ENCODE measurements at regions not wholly inside any gene's neighbourhood (a gene's known extent, or its start where the extent isn't known, plus 50 kb on each side); places are given as distances from the start of the nearest gene placed in this dataset.

DNA sequence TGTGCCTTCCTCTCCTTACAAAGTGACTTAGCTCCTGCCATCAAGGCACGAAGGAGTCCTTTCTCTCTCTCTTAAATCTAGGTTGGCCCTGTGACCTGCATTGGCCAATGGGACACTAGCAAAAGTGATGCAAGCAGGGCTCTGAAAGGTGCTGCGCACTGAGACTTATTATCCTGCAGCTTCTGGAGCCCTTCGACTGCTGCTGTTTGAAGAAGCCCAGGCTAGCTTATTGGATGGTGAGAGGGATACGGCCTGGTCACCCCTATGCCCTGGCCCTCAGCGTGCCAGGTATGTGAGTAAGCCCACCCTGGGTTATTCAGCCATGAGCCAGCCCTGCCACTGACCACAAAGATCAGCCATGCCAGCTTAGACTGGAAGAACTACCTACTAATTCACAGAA is 74.5 kb upstream of the GGTLC1 start:
- H3K27ac ChIP-seq = no peak overlapping the region
- H3K27me3 ChIP-seq (replicated peaks; ENCODE audit: insufficient read depth) = no peaks in the 10 kb centered on the region
- intact Hi-C loops (cut with DNase I) = no loop called here
- TF ChIP-seq POLR2AphosphoS5 (IDR thresholded peaks at IDR 0.05) = no peak
- no peak for TF ChIP-seq CTCF (IDR thresholded peaks at IDR 0.05)
- TF ChIP-seq POLR2A (IDR thresholded peaks at IDR 0.05) = no peak
- 84% methylated on average over 3 of the region's 5 CpGs for WGBS
- H3K4me3 ChIP-seq = no peak overlapping the region
- H3K9me3 ChIP-seq = no peaks in the 10 kb centered on the region
- no peaks in the 10 kb centered on the region for H3K36me3 ChIP-seq
- H3K4me1 ChIP-seq (replicated peaks) = no peaks in the 10 kb centered on the region
- no peak for DNase-seq (ENCODE audit: low spot score)

GRCh38 chr20:24060851-24061590 is 72.4 kb upstream of the GGTLC1 start:
- WGBS = 68% methylated on average over 13 of the region's 13 CpGs

GRCh38 chr20:24059174-24059573 is 70.6 kb upstream of the GGTLC1 start:
- Histone ChIP-seq H3K4me1 (replicated peaks) (no peaks in the 10 kb centered on the region), H3K36me3 (no peaks in the 10 kb centered on the region), H3K9me3 (no peaks in the 10 kb centered on the region), H3K27me3 (replicated peaks; ENCODE audit: insufficient read depth) (no peaks in the 10 kb centered on the region), H3K27ac (no peak overlapping the region), H3K4me3 (no peak overlapping the region)
- no peak for DNase-seq (ENCODE audit: low spot score)
- TF ChIP-seq POLR2AphosphoS5 (IDR thresholded peaks at IDR 0.05) (no peak), POLR2A (IDR thresholded peaks at IDR 0.05) (no peak), CTCF (IDR thresholded peaks at IDR 0.05) (no peak)
- 91% methylated on average over 5 of the region's 5 CpGs for WGBS
- intact Hi-C loops (cut with DNase I) = no loop called here

More at GRCh38 chr20:24060851-24061590, 72.4 kb upstream of the GGTLC1 start:
- intact Hi-C loops (cut with DNase I) = no loop called here
- Histone ChIP-seq H3K36me3 (no peaks in the 10 kb centered on the region), H3K4me3 (no peak overlapping the region), H3K9me3 (no peaks in the 10 kb centered on the region), H3K27me3 (replicated peaks; ENCODE audit: insufficient read depth) (no peaks in the 10 kb centered on the region), H3K4me1 (replicated peaks) (no peaks in the 10 kb centered on the region), H3K27ac (no peak overlapping the region)
- TF ChIP-seq POLR2A (IDR thresholded peaks at IDR 0.05) (no peak), POLR2AphosphoS5 (IDR thresholded peaks at IDR 0.05) (no peak), CTCF (IDR thresholded peaks at IDR 0.05) (no peak)
- DNase-seq (ENCODE audit: low spot score) = no peak

GRCh38 chr20:24056491-24056890 is 67.9 kb upstream of the GGTLC1 start:
- WGBS = 19% methylated on average over 1 of the region's 1 CpG
- H3K9me3 ChIP-seq = no peaks in the 10 kb centered on the region

More at GRCh38 chr20:24056491-24056890, 67.9 kb upstream of the GGTLC1 start:
- Histone ChIP-seq H3K4me1 (replicated peaks) (no peaks in the 10 kb centered on the region), H3K36me3 (no peaks in the 10 kb centered on the region), H3K27me3 (replicated peaks; ENCODE audit: insufficient read depth) (no peaks in the 10 kb centered on the region), H3K27ac (no peak overlapping the region), H3K4me3 (no peak overlapping the region)
- TF ChIP-seq POLR2A (IDR thresholded peaks at IDR 0.05) (no peak), POLR2AphosphoS5 (IDR thresholded peaks at IDR 0.05) (no peak), CTCF (IDR thresholded peaks at IDR 0.05) (no peak)
- intact Hi-C loops (cut with DNase I) = no loop called here
- no peak for DNase-seq (ENCODE audit: low spot score)

Measured in prostate gland (tissue), 2 donors.